Lower leg skin (tissue), 4 donors: ENCODE measurements at regions not wholly inside any gene's neighbourhood (a gene's known extent, or its start where the extent isn't known, plus 50 kb on each side); places are given as distances from the start of the nearest gene placed in this dataset.

Source experiments
- DNase-seq, 2 donors: peaks; one replicate each; pipeline ENCODE4 v3.0.0-alpha.2; 2019; ENCODE audit warnings: low spot score in 2 of 2
- H3K4me3 ChIP-seq: fragments of 200-600 bp; sonication (generic); 2 replicates; pipeline ENCODE4 v1.5.1; 2017; ENCODE audit warnings: mild to moderate bottlenecking, low read depth; ENCODE audit not compliant: poor library complexity, severe bottlenecking
- POLR2A ChIP-seq, 2 donors: fragments of 450-650 bp; IDR thresholded peaks; one replicate each; pipeline ENCODE4 v1.6.1; 2016 to 2017; ENCODE audit warnings: antibody characterized with exemption in 2 of 2, mild to moderate bottlenecking in 1 of 2, moderate library complexity in 1 of 2
- WGBS, 2 donors: methylation state at CpG; one replicate each; pipeline ENCODE4 v1.1.5; 2018; 5-methylcytosine and 5-hydroxymethylcytosine counted together
- intact Hi-C: fragments of 100-400 bp; cut with DNase I; formaldehyde crosslinking; loops from one replicate; pipeline ENCODE4 v1.15.0; 2023; ENCODE audit warnings: low total_unique reads
- TF ChIP-seq, protein P1 (sequence below), 3 donors: fragments of 450-650 bp; IDR thresholded peaks; one replicate each; pipeline ENCODE4 v1.5.1; 2016; ENCODE audit warnings: antibody characterized with exemption in 3 of 3, mild to moderate bottlenecking in 3 of 3, moderate library complexity in 2 of 3

DNA sequence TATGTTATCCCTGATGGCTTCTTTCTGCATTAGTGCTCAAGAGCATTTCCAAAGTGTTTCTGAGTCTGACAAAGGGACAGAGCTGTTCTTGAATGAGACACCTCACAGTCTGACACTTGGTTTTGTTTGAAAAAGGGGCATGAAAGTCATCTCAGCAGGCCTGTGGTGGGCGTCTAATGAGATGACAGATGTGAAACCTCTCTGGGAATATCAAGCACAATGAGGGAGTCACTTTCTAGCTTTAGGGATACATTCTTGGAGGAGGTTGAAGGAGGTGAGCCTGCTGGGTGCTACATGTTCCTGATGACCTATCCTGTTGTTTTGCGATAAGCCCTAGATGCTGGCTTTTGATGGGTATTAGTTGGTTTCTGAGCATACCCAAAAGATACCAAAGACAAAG lies 290.5 kb downstream of the NUAK1 start:
- WGBS, 2 donors = 97 to 100% methylated on average over 2 of the region's 2 CpGs
- H3K4me3 ChIP-seq = no peak overlapping the region
- TF ChIP-seq, protein P1, sequence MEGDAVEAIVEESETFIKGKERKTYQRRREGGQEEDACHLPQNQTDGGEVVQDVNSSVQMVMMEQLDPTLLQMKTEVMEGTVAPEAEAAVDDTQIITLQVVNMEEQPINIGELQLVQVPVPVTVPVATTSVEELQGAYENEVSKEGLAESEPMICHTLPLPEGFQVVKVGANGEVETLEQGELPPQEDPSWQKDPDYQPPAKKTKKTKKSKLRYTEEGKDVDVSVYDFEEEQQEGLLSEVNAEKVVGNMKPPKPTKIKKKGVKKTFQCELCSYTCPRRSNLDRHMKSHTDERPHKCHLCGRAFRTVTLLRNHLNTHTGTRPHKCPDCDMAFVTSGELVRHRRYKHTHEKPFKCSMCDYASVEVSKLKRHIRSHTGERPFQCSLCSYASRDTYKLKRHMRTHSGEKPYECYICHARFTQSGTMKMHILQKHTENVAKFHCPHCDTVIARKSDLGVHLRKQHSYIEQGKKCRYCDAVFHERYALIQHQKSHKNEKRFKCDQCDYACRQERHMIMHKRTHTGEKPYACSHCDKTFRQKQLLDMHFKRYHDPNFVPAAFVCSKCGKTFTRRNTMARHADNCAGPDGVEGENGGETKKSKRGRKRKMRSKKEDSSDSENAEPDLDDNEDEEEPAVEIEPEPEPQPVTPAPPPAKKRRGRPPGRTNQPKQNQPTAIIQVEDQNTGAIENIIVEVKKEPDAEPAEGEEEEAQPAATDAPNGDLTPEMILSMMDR (IDR thresholded peaks at IDR 0.05) = no peak
- TF ChIP-seq POLR2A (IDR thresholded peaks at IDR 0.05) = no peak
- DNase-seq = no peak
- intact Hi-C loops = no loop called here

DNA sequence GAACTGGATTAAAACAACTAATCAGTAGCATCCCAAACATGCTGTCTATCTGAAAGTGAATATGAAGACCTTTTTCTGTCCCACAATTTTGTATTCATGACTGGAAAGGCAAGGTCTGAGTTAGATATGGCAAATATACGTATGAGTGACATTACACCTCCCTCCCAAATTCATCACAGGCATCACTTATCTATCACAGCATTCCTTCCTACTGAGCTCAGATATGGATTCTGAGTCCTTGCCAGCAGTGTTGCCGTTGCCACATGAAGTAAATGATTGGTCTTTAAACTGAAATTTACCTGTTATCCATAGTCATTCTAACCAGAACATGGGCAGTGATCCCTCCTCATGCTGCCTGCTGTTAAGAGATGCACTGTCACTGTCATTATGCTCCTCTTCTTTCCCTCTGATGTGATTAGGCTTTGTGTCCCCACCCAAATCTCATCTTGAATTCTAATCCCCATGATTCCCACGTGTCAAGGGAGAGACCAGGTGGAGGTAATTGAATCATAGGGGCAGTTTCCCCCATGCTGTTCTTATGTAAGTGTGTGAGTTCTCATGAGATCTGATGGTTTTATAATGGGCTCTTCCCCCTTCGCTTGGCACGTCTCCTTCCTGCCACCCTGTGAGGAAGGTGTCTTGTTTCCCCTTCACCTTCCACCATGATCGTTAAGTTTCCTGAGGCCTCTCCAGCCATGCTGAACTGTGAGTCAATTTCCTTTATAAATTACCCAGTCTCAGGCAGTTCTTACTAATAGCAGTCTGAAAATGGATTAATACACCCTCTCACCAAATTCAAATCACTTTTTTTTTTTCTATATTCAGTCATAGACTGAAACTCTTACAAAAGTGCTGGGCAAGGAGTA lies 288.4 kb downstream of the NUAK1 start:
- intact Hi-C loops = no loop called here
- no peak overlapping the region for H3K4me3 ChIP-seq
- TF ChIP-seq, protein P1 (IDR thresholded peaks at IDR 0.05) = no peak
- WGBS, 2 donors = 76 to 79% methylated on average over 6 of the region's 6 CpGs
- no peak for DNase-seq

DNA sequence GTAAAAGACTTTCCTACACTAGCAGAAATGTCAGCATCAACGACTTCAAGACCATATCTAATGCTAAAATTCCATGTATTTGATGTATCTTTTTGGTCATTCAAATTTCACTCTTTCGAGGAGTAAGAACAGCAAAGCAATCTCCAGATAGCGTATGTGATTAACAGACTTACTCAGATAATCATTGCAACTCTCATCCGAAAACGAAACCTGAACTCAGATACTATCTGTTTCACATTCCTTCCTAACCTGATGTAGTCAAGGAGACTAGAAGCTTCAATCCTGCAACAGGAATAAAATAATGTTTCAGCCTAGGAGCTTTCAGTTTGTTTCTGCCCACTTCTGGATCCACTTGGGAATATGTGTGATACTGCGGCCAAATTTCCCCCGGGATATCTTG lies 286.3 kb downstream of the NUAK1 start:
- TF ChIP-seq POLR2A (IDR thresholded peaks at IDR 0.05) = no peak
- TF ChIP-seq, protein P1 (IDR thresholded peaks at IDR 0.05) = no peak
- H3K4me3 ChIP-seq = no peak overlapping the region
- WGBS, 2 donors = 50 to 52% methylated on average over 7 of the region's 7 CpGs

DNA sequence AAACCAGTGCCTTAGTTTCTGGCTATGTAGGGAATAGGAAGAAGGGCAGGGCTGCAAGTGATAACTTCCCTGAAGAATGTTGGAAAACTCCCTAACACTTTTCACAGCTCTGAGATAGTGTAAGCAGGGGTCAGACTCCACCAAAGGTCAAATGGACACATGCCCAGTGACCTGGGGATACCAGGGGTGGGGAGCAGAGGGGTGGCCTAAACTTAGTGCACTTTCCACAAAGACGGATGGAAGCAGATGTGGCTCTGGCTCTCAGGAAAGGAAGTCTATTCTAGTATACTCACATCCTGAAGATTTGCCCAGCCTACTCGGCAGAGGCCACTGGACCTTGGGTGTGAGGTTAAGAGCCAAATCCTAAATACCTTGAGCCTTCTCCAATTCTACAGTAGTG lies 285.8 kb downstream of the NUAK1 start:
- intact Hi-C loops = no loop called here
- 44 to 54% methylated on average over 2 of the region's 2 CpGs for WGBS, 2 donors
- TF ChIP-seq POLR2A (IDR thresholded peaks at IDR 0.05) = no peak
- TF ChIP-seq, protein P1 (IDR thresholded peaks at IDR 0.05) = no peak
- H3K4me3 ChIP-seq = no peak overlapping the region
- no peak for DNase-seq

More for the DNA sequence above, 286.3 kb downstream of the NUAK1 start:
- intact Hi-C loops = no loop called here
- DNase-seq = no peak

DNA sequence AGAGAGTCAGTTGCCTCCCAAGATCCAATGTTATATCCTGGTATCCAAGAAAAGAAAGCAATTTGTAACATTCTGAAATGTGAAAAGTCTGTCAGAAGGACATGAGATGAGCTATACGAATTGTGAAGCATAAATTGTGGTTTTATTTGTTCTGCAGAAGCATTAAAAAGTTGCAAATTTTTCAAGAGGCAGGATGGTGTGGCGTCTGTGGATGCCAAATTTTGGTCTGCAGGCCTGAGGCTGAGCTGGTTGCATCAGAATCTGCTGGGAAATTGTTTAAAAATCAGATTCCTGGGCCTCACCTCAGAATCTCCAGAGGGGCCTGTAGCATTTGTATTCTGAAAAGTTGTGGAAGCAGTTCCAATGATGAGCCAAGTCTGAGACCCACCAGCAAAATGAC lies 284.7 kb downstream of the NUAK1 start:
- no peak for DNase-seq
- TF ChIP-seq, protein P1 (IDR thresholded peaks at IDR 0.05) = no peak
- 69 to 71% methylated on average over 2 of the region's 2 CpGs for WGBS, 2 donors
- intact Hi-C loops = no loop called here
- no peak overlapping the region for H3K4me3 ChIP-seq
